K562 (cell line): ENCODE measurements at regions not wholly inside any gene's neighbourhood (a gene's known extent, or its start where the extent isn't known, plus 50 kb on each side); places are given as distances from the start of the nearest gene placed in this dataset.
A peak's percentile ranks its signal among the peaks of the same experiment; 100 is the strongest.

ENCODE experiments used
- CBFA2T3 ChIP-seq: fragments of 450-650 bp; IDR thresholded peaks from 2 replicates; pipeline ENCODE4 v1.6.1; 2017
- CC2D1A ChIP-seq: fragments of 450-650 bp; IDR thresholded peaks from 2 replicates; pipeline ENCODE4 v1.6.1; 2017; ENCODE audit warnings: mild to moderate bottlenecking
- CEBPB ChIP-seq: fragments of 450-650 bp; IDR thresholded peaks from 2 replicates; pipeline ENCODE4 v1.6.1; 2016; ENCODE audit warnings: missing genetic modification characterization, missing compliant biosample characterization
- CREB3 ChIP-seq: fragments of 450-650 bp; conservative IDR thresholded peaks from 2 replicates; pipeline ENCODE4 v1.6.1; 2016; ENCODE audit warnings: missing genetic modification characterization, low read depth, mild to moderate bottlenecking, missing compliant biosample characterization, moderate library complexity
- DLX4 ChIP-seq: fragments of 250-450 bp; sonication (Bioruptor Pico); IDR thresholded peaks from 2 replicates; pipeline ENCODE4 v1.6.1; 2021; ENCODE audit warnings: mild to moderate bottlenecking
- ERF ChIP-seq: fragments of 450-650 bp; formaldehyde crosslinking; IDR thresholded peaks from 2 replicates; pipeline ENCODE4 v1.4.0; 2020; ENCODE audit warnings: mild to moderate bottlenecking, mixed read lengths
- HBP1 ChIP-seq: fragments of 450-650 bp; formaldehyde crosslinking; IDR thresholded peaks from 2 replicates; pipeline ENCODE4 v1.4.0; 2022; ENCODE audit warnings: missing genetic modification characterization
- POLR2A ChIP-seq: fragments of 450-650 bp; conservative IDR thresholded peaks from 2 replicates; pipeline ENCODE4 v1.6.1; 2016
- SAP30 ChIP-seq: fragments of 200-600 bp; sonication (generic); IDR thresholded peaks from 2 replicates; pipeline ENCODE4 v1.6.1; 2012; ENCODE audit warnings: borderline replicate concordance, low read depth, mild to moderate bottlenecking, moderate library complexity, low read length, control low read depth, inconsistent platforms; ENCODE audit not compliant: insufficient read depth, poor library complexity, severe bottlenecking
- SOX6 ChIP-seq: fragments of 450-650 bp; IDR thresholded peaks from 2 replicates; pipeline ENCODE4 v1.6.1; 2014; ENCODE audit warnings: mild to moderate bottlenecking
- TCF3 ChIP-seq: sonication (generic); formaldehyde crosslinking; IDR thresholded peaks from 2 replicates; pipeline ENCODE4 v1.4.0; 2020; ENCODE audit warnings: mild to moderate bottlenecking, missing genetic modification reagents
- TGIF2 ChIP-seq: sonication (generic); formaldehyde crosslinking; IDR thresholded peaks from 2 replicates; pipeline ENCODE4 v1.8.1; 2022; ENCODE audit warnings: mild to moderate bottlenecking, missing genetic modification reagents, moderate library complexity
- USF1 ChIP-seq: sonication (generic); formaldehyde crosslinking; IDR thresholded peaks from 2 replicates; pipeline ENCODE4 v1.9.0; 2022; ENCODE audit warnings: mild to moderate bottlenecking, missing genetic modification reagents
- ZMIZ1 ChIP-seq, 2 experiments: fragments of 150-350 bp in 1 of 2; IDR thresholded peaks; 2 replicates each; pipeline ENCODE4 v1.6.1; 2012 to 2016; ENCODE audit warnings: low read depth in 2 of 2, low read length in 2 of 2, mild to moderate bottlenecking in 1 of 2, moderate library complexity in 1 of 2
- ZNF324 ChIP-seq: fragments of 250-450 bp; sonication (Bioruptor Pico); IDR thresholded peaks from 2 replicates; pipeline ENCODE4 v1.4.0; 2020; ENCODE audit warnings: mild to moderate bottlenecking
- ZNF398 ChIP-seq: fragments of 250-450 bp; sonication (Bioruptor Pico); IDR thresholded peaks from 2 replicates; pipeline ENCODE4 v1.8.0; 2021; ENCODE audit warnings: moderate library complexity, mild to moderate bottlenecking, inconsistent platforms
- ZNF507 ChIP-seq: conservative IDR thresholded peaks from 2 replicates; pipeline ENCODE4 v1.6.1; 2017; ENCODE audit warnings: missing genetic modification characterization, missing compliant biosample characterization
- ZNF561 ChIP-seq: fragments of 450-650 bp; formaldehyde crosslinking; conservative IDR thresholded peaks from 2 replicates; pipeline ENCODE4 v1.4.0; 2020; ENCODE audit warnings: mild to moderate bottlenecking, moderate library complexity
- ZNF740 ChIP-seq, 3 experiments: fragments of 200-800 bp in 1 of 3; sonication (Bioruptor generic) in 1 of 3; sonication (generic) in 1 of 3; formaldehyde crosslinking in 1 of 3; IDR thresholded peaks; 2 replicates each; pipeline versions ENCODE4 v1.6.1 to v1.8.0; 2016 to 2022; ENCODE audit warnings: mild to moderate bottlenecking in 2 of 3, missing compliant biosample characterization in 2 of 3, missing genetic modification characterization in 2 of 3, missing genetic modification reagents in 1 of 3

- TF ChIP-seq ZNF398 (no peak), CBFA2T3 (peak; percentile 70), SOX6 (peak; percentile 89), CC2D1A (no peak), ZNF324 (no peak), CEBPB (tag) (no peak), TCF3 (CRISPR knock-in tag) (peak; percentile 32; the same call in 1 of the 2 replicates), CREB3 (tag) (no peak), SAP30 (no peak), TGIF2 (CRISPR knock-in tag) (no peak), ERF (CRISPR knock-in tag) (no peak), HBP1 (CRISPR knock-in tag) (no peak), USF1 (CRISPR knock-in tag) (no peak), ZNF740 (CRISPR knock-in tag; IDR thresholded peaks at IDR 0.05) (no peak), ZNF740 (tag; IDR thresholded peaks at IDR 0.05) (no peak), ZMIZ1 (IDR thresholded peaks at IDR 0.05; ENCODE audit: low read depth in 2 of 2, low read length in 2 of 2) (no peak), POLR2A (no peak), ZNF561 (CRISPR knock-in tag) (no peak), DLX4 (no peak), ZNF507 (tag) (no peak)
Observed at GRCh38 chr15:67940324-67940719, 100.5 kb upstream of the RNU6-1 start (continued).
